B cell (primary cell): ENCODE measurements at regions not wholly inside any gene's neighbourhood (a gene's known extent, or its start where the extent isn't known, plus 50 kb on each side); places are given as distances from the start of the nearest gene placed in this dataset.

ENCODE experiments used
- ATAC-seq: fragments of 200-7000 bp; cut with Tn5 transposase; one replicate; pipeline ENCODE4 v1.10.0; 2021; ENCODE audit warnings: low read depth, mild to moderate bottlenecking, moderate number of reproducible peaks, moderate library complexity
- CTCF ChIA-PET: fragments of 350-600 bp; sonication (Branson Sonifier 250); formaldehyde crosslinking; loops from one replicate; lab custom pipeline; 2021; ENCODE audit warnings: antibody characterized with exemption, inconsistent platforms; lab: Charles Lee
- POLR2A ChIA-PET: fragments of 350-600 bp; sonication (Branson Sonifier 250); formaldehyde crosslinking; loops from one replicate; lab custom pipeline; 2021; ENCODE audit warnings: antibody characterized with exemption; lab: Charles Lee
- DNase-seq: peaks from one replicate; pipeline ENCODE4 v3.0.0; 2013
- H2AFZ ChIP-seq: 2 replicates; pipeline ENCODE4 v1.6.1; 2012; ENCODE audit warnings: mild to moderate bottlenecking, low read depth, low read length; ENCODE audit not compliant: insufficient read depth, poor library complexity, severe bottlenecking
- H3K27ac ChIP-seq, 2 donors: 1 replicate in 1 of 2; 2 replicates in 1 of 2; pipeline ENCODE4 v1.5.1; 2012 to 2013; ENCODE audit warnings: low read length in 2 of 2, mild to moderate bottlenecking in 2 of 2, moderate library complexity in 1 of 2
- H3K27me3 ChIP-seq, 4 experiments: fragments of 200-600 bp in 1 of 4; sonication (generic) in 1 of 4; replicated peaks in 1 of 4; 1 replicate in 2 of 4; 2 replicates in 2 of 4; pipeline versions ENCODE4 v1.6.1 to v1.7.0; 2013 to 2016; ENCODE audit warnings: low read length in 3 of 4, mild to moderate bottlenecking in 2 of 4, mixed read lengths in 1 of 4, moderate library complexity in 1 of 4; ENCODE audit not compliant: insufficient read depth in 4 of 4, control insufficient read depth in 3 of 4; ENCODE audit errors: control extremely low read depth in 1 of 4
- H3K36me3 ChIP-seq, 2 experiments: replicated peaks in 1 of 2; 1 replicate in 1 of 2; 2 replicates in 1 of 2; pipeline versions ENCODE4 v1.6.1 to v1.7.1; 2013; ENCODE audit warnings: low read length in 1 of 2; ENCODE audit not compliant: insufficient read depth in 2 of 2, control insufficient read depth in 1 of 2; ENCODE audit errors: control extremely low read depth in 1 of 2, extremely low read depth in 1 of 2
- H3K4me1 ChIP-seq, 2 donors: fragments of 200-600 bp in 1 of 2; sonication (generic) in 1 of 2; 1 replicate in 1 of 2; 2 replicates in 1 of 2; pipeline versions ENCODE4 v1.5.1 to v1.6.1; 2013 to 2017; ENCODE audit warnings: low read length in 2 of 2; ENCODE audit not compliant: control insufficient read depth in 2 of 2, insufficient read depth in 2 of 2
- H3K4me2 ChIP-seq: replicated peaks from 2 replicates; pipeline ENCODE3; 2012; ENCODE audit warnings: mild to moderate bottlenecking, low read depth, low read length; ENCODE audit not compliant: poor library complexity, severe bottlenecking
- H3K4me3 ChIP-seq, 5 experiments: fragments of 200-600 bp in 1 of 5; sonication (generic) in 1 of 5; 1 replicate in 3 of 5; 2 replicates in 2 of 5; pipeline versions ENCODE4 v1.5.1 to v1.7.0; 2011 to 2016; ENCODE audit warnings: low read length in 4 of 5, mild to moderate bottlenecking in 4 of 5, low read depth in 2 of 5, control low read depth in 1 of 5, moderate library complexity in 1 of 5; ENCODE audit not compliant: insufficient read depth in 1 of 5; ENCODE audit errors: control extremely low read depth in 1 of 5, extremely low read depth in 1 of 5
- H3K79me2 ChIP-seq: fragments of 200-600 bp; sonication (generic); one replicate; pipeline ENCODE4 v1.6.0; 2016; ENCODE audit warnings: low read length; ENCODE audit not compliant: control insufficient read depth, insufficient read depth
- H3K9ac ChIP-seq: fragments of 200-600 bp; sonication (generic); 2 replicates; pipeline ENCODE4 v1.6.1; 2017; ENCODE audit warnings: mild to moderate bottlenecking, low read length, moderate library complexity
- H3K9me3 ChIP-seq, 3 donors: one replicate each; pipeline versions ENCODE4 v1.6.1 to v1.7.1; 2013; ENCODE audit warnings: low read length in 2 of 3; ENCODE audit not compliant: control insufficient read depth in 2 of 3, insufficient read depth in 1 of 3; ENCODE audit errors: control extremely low read depth in 1 of 3
- H4K20me1 ChIP-seq: 2 replicates; pipeline ENCODE4 v1.6.0; 2012; ENCODE audit warnings: mild to moderate bottlenecking, low read length; ENCODE audit not compliant: insufficient read depth, control insufficient read depth, poor library complexity, severe bottlenecking
- H3K27ac Mint-ChIP-seq: one replicate; pipeline ENCODE4 v1.8.0; 2021; ENCODE audit warnings: mixed read lengths
- H3K27me3 Mint-ChIP-seq: one replicate; pipeline ENCODE4 v1.8.0; 2021; ENCODE audit warnings: mixed read lengths
- H3K4me1 Mint-ChIP-seq: one replicate; pipeline ENCODE4 v1.8.0; 2021; ENCODE audit warnings: mixed read lengths
- H3K4me3 Mint-ChIP-seq: one replicate; pipeline ENCODE4 v1.8.0; 2021; ENCODE audit warnings: mixed read lengths
- H3K9me3 Mint-ChIP-seq: one replicate; pipeline ENCODE4 v1.8.0; 2022; ENCODE audit warnings: mixed read lengths; ENCODE audit not compliant: insufficient read depth
- CTCF ChIP-seq: fragments of 200-600 bp; IDR thresholded peaks from one replicate; pipeline ENCODE4 v1.8.0; 2022; ENCODE audit warnings: antibody characterized with exemption, mild to moderate bottlenecking
- EZH2 ChIP-seq: IDR thresholded peaks from 2 replicates; pipeline ENCODE4 v1.6.1; 2012; ENCODE audit warnings: borderline replicate concordance, low read depth, mild to moderate bottlenecking, moderate library complexity, low read length; ENCODE audit not compliant: insufficient read depth, poor library complexity, severe bottlenecking
- WGBS: methylation state at CpG from one replicate; pipeline ENCODE4 v1.1.5; 2013; ENCODE audit warnings: missing lambda C conversion rate; ENCODE audit not compliant: insufficient coverage; 5-methylcytosine and 5-hydroxymethylcytosine counted together
- intact Hi-C: fragments of 100-400 bp; cut with micrococcal nuclease; formaldehyde crosslinking; loops from one replicate; pipeline ENCODE4 v1.10.0; 2022

- H3K4me3 ChIP-seq = no peak overlapping the region
- POLR2A ChIA-PET = no interaction called here
- no peaks in the 10 kb centered on the region for H3K36me3 ChIP-seq
- H3K9me3 ChIP-seq = no peaks in the 10 kb centered on the region
- Mint-ChIP-seq H3K4me3 (no peak overlapping the region), H3K27ac (no peak overlapping the region), H3K9me3 (no peaks in the 10 kb centered on the region), H3K27me3 (no peaks in the 10 kb centered on the region), H3K4me1 (no peaks in the 10 kb centered on the region)
- WGBS = 96% methylated on average over 3 of the region's 5 CpGs
- ATAC-seq (no peak), DNase-seq (no peak)
- TF ChIP-seq CTCF (no peak), EZH2 (no peak)
- no peak overlapping the region for H3K4me2 ChIP-seq
- H3K9ac ChIP-seq = no peak overlapping the region
- CTCF ChIA-PET = no interaction called here
- no peak overlapping the region for H3K27ac ChIP-seq
- H3K79me2 ChIP-seq = no peaks in the 10 kb centered on the region
- no peaks in the 10 kb centered on the region for H3K4me1 ChIP-seq
- no peaks in the 10 kb centered on the region for H4K20me1 ChIP-seq
- H3K27me3 ChIP-seq = no peaks in the 10 kb centered on the region
- intact Hi-C loops = no loop called here
- no peak overlapping the region for H2AFZ ChIP-seq
Observed at GRCh38 chr5:57362951-57363350, 119.7 kb downstream of the ACTBL2 start.

GRCh38 chr5:57360871-57361270 lies 121.7 kb downstream of the ACTBL2 start:
- Histone ChIP-seq H3K36me3 (no peaks in the 10 kb centered on the region), H3K27ac (no peak overlapping the region), H3K79me2 (no peaks in the 10 kb centered on the region), H3K27me3 (no peaks in the 10 kb centered on the region), H3K4me1 (no peaks in the 10 kb centered on the region), H4K20me1 (no peaks in the 10 kb centered on the region), H3K9me3 (no peaks in the 10 kb centered on the region), H2AFZ (no peak overlapping the region), H3K4me2 (no peak overlapping the region), H3K4me3 (no peak overlapping the region), H3K9ac (no peak overlapping the region)
- no peak overlapping the region for H3K4me3 Mint-ChIP-seq
- H3K27ac Mint-ChIP-seq = no peak overlapping the region
- POLR2A ChIA-PET = no interaction called here
- no peak for DNase-seq
- CTCF ChIA-PET = no interaction called here
- no CpG with 5 or more reads among the region's 1 CpG for WGBS
- TF ChIP-seq EZH2 (no peak), CTCF (no peak)
- no peaks in the 10 kb centered on the region for H3K27me3 Mint-ChIP-seq
- ATAC-seq = no peak
- H3K9me3 Mint-ChIP-seq = no peaks in the 10 kb centered on the region
- H3K4me1 Mint-ChIP-seq = no peaks in the 10 kb centered on the region
- intact Hi-C loops = no loop called here
